GM19395 (cell line): ENCODE measurements at regions not wholly inside any gene's neighbourhood (a gene's known extent, or its start where the extent isn't known, plus 50 kb on each side); places are given as distances from the start of the nearest gene placed in this dataset.

Source experiments
- ATAC-seq: cut with Tn5 transposase; IDR thresholded peaks from one replicate; pipeline ENCODE4 v1.9.1; 2021; ENCODE audit warnings: mild to moderate bottlenecking, moderate library complexity; ENCODE audit not compliant: unreplicated experiment

DNA sequence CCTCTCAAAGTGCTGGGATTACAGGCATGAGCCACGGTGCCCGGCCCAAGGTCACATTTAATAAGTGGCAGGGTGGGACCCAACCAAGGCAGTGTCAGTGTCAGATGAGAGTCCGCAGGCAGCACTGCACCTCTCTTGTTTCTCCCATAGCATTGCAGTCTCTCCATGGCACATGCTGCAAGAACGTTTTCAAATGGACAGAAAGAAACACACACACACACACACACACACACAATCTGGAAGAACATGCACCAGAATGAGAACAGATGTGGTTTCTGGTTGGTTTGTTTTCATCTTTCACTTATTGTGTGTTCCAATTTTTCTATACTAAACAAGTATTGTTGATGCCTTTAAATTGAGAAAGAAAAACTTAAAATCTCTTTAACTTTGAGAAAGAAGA lies 126.5 kb downstream of the SYF2 start:
- ATAC-seq, result no peak

- no peak for ATAC-seq
These were observed 127.3 kb downstream of the SYF2 start for GRCh38 chr1:25104932-25105561.

GRCh38 chr1:25103164-25103795 lies 129.0 kb downstream of the SYF2 start:
- ATAC-seq, result no peak

GRCh38 chr1:25100151-25100833 lies 132.0 kb downstream of the SYF2 start:
- ATAC-seq, result no peak

- no peak for ATAC-seq
These were observed 132.9 kb downstream of the SYF2 start for GRCh38 chr1:25099343-25099951.

DNA sequence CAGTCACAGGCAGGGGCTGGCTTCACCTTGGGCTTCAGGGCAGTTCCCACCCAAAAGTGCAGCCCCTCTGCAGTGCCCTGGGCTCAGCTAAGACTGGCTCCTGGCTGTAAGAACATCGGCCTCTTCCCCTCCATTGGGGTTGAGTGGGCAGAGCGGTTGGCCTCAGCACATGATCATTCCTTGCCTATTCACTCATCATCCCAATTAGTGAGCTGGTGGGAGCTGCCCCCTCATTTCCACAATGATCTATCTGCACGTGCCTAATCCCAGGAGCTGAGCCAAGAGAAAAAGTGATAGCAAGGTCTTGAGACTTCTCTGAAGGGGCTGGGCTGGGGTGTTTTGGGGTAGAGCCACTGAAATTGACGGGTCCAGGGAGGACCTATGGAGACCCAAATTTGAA lies 133.6 kb downstream of the SYF2 start:
- ATAC-seq, result no peak

- ATAC-seq, result no peak
These were observed 135.8 kb downstream of the SYF2 start for GRCh38 chr1:25096307-25097150.

GRCh38 chr1:25095635-25096200 lies 136.6 kb downstream of the SYF2 start:
- no peak for ATAC-seq

DNA sequence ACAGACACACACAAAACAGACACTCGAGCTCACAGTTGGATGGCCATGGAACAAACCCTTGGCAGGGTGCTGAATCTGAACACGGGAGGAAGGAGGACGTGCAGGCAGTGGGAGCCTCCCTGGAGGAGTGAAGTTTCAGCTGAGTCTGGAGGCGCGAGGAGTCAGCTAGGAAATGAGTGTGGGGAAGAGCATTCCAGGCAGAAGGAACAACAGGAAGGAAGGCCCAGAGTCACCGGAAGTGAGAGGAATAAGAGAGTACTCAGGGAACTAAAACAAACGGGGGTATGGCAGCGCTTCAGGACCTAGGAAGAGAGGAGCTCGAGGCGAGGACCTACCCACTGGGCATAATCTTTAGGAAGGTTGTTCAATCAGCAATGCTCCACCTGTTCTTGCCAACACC lies 137.3 kb downstream of the SYF2 start:
- ATAC-seq, result no peak

GRCh38 chr1:25094229-25094628 lies 138.1 kb downstream of the SYF2 start:
- ATAC-seq, result no peak

DNA sequence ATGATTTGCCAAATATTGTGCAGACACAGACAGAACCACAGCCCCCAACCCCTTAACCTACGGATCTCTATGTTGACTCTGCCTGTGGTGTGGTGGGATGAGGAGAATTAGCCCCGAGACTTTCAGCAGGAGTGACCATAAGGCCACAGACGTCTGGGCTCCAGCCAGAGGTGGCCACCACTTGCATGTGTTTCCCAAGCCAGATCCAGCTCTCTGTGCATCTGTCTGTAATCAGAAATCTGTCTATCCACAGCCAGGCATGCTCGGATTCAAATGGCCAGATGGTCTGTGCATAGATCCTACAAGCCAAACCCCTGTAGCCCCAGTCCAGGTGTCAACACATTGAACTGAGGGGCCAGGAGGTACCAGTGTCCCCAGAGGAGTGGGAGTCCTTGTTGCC lies 140.6 kb downstream of the SYF2 start:
- no peak for ATAC-seq

DNA sequence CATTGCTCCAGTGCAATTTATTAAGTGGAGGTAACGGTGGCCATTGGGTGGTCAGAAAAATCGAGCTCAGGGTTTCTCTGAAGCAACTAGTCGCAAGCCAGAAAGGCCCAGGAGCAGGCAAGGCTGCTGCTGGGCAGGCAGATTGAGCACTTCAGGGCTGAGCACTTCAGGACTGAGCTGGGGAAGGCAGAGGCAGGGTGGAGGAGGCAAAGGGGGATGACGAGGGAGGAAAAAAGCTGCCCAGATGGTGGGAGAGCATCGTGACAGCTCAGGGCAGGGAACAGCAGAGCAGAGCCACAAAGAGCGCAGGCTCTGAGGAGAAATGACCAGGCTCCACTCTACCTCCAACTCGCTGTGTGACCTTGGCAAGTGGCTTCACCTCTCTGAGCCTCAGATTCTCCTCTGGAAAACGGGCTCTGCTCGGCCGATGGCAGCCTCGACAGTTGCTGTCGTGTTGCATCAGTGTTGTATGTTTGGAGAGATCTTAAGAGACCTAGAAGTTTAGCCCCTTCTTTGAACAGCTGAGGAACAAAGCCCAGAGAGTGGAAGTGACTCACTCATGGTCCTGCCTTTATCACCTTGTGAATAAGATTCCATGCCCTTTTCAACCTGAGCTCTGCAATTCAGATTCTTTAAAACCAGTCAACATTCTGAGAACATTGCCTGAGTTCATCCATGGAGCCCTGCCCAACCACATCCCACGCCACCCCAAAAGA lies 141.4 kb downstream of the SYF2 start:
- ATAC-seq, result no peak

DNA sequence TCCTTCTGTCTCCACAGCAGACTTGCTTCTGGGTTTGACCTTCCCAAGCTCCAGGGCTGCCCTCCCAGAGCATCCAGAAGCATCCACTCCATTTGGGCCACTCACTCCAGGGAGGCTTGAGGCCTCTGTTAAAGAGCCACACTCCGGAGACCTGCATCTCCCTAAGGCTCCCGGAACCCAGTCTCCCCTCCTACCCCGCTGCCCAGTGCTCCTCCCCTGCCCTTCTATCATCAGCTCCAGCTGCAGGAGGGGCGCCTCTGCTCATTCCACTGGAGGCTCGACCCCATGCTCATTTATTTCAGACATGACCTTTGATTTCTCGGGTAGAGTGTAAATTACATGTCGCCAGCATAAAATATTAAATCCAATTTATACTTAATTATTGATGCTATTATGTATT lies 142.5 kb downstream of the SYF2 start:
- no peak for ATAC-seq

DNA sequence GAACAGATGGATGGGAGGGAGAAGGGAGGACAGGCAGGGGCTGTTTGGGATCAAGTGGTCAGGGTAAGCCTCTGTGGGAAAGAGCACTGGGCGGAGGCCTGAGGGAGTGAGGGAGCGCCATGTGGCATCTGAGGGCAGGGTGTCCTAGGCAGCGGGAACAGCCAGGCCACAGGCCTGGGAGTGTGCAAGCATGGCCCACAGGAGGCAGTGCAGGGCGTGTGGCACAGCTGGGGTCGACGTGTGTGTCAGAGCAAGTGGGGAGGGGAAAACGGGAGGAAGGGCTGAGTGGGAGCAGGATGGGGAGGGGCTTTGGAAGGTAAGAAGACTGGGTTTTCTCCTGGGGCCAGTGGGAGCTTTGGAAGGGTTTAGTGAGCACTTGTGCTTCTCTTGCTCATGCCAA lies 143.4 kb downstream of the SYF2 start:
- ATAC-seq, result no peak

DNA sequence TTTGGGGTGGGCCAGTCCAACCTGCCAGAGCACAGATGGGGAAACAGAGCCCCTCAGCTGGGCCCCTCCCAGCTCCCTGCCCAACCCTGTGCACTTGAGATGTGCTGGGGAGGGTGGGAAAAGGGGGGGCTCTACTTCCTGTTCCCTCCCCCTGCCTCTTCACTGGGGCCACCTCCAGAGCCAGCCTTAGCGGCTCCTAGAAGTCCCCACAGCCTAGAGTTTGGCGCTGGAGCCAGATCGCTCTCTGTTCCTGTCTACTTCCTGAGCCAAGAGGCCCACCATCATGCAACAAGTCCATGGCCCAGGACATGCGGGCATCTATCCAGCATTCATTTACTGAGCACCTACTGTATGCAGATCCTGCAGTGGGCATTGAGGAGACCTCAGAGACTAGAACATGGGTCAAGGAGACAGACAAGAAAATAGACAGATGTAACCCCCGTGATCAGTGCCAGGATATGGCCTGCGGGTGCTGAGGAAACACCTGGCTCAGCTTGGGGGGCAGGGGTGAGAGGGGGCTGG lies 144.1 kb downstream of the SYF2 start:
- no peak for ATAC-seq

- ATAC-seq, result no peak
These were observed 145.7 kb downstream of the SYF2 start for GRCh38 chr1:25086518-25087079.

DNA sequence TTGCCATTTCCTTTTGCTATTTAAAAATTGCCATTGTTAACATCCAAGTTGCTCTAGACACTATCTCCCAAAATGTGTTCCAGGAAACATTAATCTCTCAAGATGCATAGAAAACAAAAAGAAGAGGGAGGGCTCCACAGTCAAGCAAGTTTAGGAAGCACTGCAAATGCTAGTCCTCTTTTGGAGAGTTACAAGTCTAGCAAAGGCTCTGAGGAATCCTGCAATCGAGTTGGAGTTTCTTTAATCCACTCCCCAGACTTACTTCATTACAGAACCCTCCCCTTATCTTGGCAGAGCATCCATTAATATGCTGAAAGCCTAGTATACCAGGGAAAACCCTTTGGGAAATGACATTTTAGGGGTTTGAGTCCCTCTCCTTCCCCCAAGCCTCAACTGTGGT lies 147.9 kb downstream of the SYF2 start:
- ATAC-seq, result no peak

DNA sequence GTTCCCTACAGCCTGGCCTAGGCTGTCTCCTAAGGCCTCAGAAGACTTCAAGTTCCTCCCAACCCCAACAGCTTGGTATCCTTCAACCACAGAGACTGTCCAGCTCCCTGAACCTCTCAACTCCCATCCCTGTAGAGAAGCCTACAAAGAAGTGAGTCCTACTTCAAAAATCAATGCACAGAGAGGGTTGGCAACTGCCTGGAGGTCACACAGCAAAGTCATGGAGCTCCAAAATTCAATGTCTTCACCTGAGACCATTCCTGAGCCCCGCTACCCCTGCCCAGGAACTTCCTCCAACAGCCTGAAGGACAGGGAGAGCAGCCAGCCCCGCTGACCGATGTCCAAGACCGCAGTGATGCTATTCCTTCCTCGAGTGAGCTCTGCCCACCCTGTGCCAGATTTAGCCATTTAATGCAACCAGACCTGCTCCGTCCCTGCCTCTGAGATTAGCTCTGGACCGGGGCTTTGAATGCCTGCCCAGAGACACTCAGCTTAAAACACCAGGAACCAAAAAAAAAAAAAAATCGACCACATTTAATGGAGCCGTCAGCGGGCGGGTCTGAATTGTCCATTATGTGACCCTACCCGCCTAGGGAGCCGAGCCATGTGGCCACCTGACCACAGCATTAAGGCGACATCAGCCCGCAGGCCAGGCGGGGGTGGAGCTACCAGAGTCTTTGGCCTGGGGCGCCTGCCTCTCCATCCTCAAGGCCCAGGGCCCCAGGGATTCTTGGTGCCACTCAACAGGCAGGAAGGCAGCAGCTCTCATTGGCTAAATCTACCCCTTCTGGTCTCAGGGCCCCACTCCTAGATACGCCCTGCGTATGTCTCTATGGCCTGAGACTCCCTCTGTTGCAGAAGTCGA lies 148.6 kb downstream of the SYF2 start:
- no peak for ATAC-seq

- no peak for ATAC-seq
These were observed 149.3 kb downstream of the SYF2 start for GRCh38 chr1:25082995-25083394.
